WERI-Rb-1 (cell line): ENCODE measurements at regions not wholly inside any gene's neighbourhood (a gene's known extent, or its start where the extent isn't known, plus 50 kb on each side); places are given as distances from the start of the nearest gene placed in this dataset.

ENCODE experiments used
- DNase-seq: peaks from one replicate; pipeline ENCODE4 v3.0.0-alpha.2; 2020
- H3K27ac ChIP-seq: fragments of 250-450 bp; sonication (Bioruptor Pico); 2 replicates; pipeline ENCODE4 v1.5.1; 2020; ENCODE audit warnings: mild to moderate bottlenecking, moderate library complexity
- H3K27me3 ChIP-seq: fragments of 250-450 bp; sonication (Bioruptor Pico); 2 replicates; pipeline ENCODE4 v1.5.1; 2021; ENCODE audit warnings: mild to moderate bottlenecking, low read depth, moderate library complexity; ENCODE audit not compliant: insufficient read depth, severe bottlenecking
- H3K36me3 ChIP-seq: fragments of 250-450 bp; sonication (Bioruptor Pico); 2 replicates; pipeline ENCODE4 v1.5.1; 2020; ENCODE audit warnings: mild to moderate bottlenecking, moderate library complexity
- H3K4me3 ChIP-seq: 2 replicates; pipeline ENCODE4 v1.5.1; 2011; ENCODE audit warnings: low read depth, mild to moderate bottlenecking, control low read depth, low read length
- H3K9me3 ChIP-seq: fragments of 250-450 bp; sonication (Bioruptor Pico); 2 replicates; pipeline ENCODE4 v1.5.1; 2021; ENCODE audit warnings: mild to moderate bottlenecking, moderate library complexity; ENCODE audit not compliant: severe bottlenecking
- CTCF ChIP-seq: IDR thresholded peaks from 2 replicates; pipeline ENCODE4 v1.5.1; 2011; ENCODE audit warnings: low read depth, mild to moderate bottlenecking, control low read depth, inconsistent platforms, low read length

- H3K27me3 ChIP-seq, result no peaks in the 10 kb centered on the region
- H3K9me3 ChIP-seq, result no peaks in the 10 kb centered on the region
- peak; percentile 33; the same call in 1 of the 2 replicates for TF ChIP-seq CTCF
- no peak overlapping the region for H3K4me3 ChIP-seq
- no peaks in the 10 kb centered on the region for H3K36me3 ChIP-seq
- no peak overlapping the region for H3K27ac ChIP-seq
- peak; percentile 2 for DNase-seq
Observed at GRCh38 chr18:65091744-65092329, 659.0 kb upstream of the CDH7 start.

GRCh38 chr18:65082907-65083306 is 667.9 kb upstream of the CDH7 start:
- no peak for TF ChIP-seq CTCF
- no peak overlapping the region for H3K27ac ChIP-seq
- H3K4me3 ChIP-seq, result no peak overlapping the region
- no peaks in the 10 kb centered on the region for H3K9me3 ChIP-seq
- no peaks in the 10 kb centered on the region for H3K36me3 ChIP-seq
- DNase-seq, result no peak
- no peaks in the 10 kb centered on the region for H3K27me3 ChIP-seq

GRCh38 chr18:65081786-65082185 is 669.0 kb upstream of the CDH7 start:
- no peak for TF ChIP-seq CTCF
- DNase-seq, result no peak
- Histone ChIP-seq H3K9me3 (no peaks in the 10 kb centered on the region), H3K4me3 (no peak overlapping the region), H3K27me3 (no peaks in the 10 kb centered on the region), H3K36me3 (no peaks in the 10 kb centered on the region), H3K27ac (no peak overlapping the region)

DNA sequence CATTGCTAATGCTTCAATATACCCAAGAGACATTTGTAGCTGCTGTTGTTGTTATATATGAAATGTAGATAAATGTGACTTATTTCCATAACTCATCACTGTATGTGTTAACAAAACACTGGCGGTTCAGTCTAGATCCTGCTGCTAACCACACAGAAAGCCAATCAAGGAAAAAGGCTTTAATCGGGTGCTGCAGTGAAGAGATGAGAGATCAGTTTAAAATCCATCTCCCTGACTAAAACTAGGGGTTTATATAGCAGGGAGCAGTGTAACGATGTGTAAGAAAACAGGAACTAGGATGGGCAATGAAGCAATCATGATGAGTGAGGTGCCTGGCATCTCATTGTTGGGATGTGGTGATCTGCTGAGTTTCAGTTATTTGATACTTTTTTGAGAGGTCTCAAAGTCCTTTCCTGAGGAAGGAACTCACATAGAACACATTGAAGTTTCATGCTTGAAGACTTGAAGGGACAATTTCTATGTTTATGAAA is 677.7 kb upstream of the CDH7 start:
- Histone ChIP-seq H3K4me3 (no peak overlapping the region), H3K9me3 (no peaks in the 10 kb centered on the region), H3K27me3 (no peaks in the 10 kb centered on the region), H3K36me3 (no peaks in the 10 kb centered on the region), H3K27ac (no peak overlapping the region)
- no peak for DNase-seq
- TF ChIP-seq CTCF, result no peak

DNA sequence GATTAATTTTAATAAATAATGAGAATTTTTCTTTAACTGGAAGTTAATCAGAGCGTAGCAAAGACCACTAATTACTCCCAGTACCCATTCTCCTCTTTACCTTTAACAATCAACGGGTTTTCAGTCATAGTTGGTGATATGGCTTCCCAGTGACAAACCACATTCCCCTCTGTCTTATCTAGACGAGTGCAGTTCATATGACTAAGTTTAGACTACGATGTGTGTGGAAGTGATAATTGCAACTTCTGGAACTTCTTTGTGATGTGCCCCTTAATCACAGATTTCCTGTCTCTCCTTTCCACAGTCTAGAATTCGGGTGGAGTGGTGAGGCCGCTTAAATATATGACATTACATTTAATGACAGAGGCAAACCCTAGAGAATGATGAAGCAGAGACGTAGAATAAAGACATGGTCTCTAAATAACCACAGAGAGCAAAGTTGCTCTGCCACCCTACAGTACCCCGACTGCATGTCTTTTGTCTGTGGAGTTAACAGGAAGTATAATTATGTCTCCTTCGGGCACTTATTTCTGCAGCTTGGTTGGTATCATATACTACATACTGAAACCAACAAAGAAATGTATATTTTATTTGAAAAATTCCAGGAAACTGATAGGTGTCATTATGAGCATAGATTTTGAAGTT is 693.3 kb upstream of the CDH7 start:
- Histone ChIP-seq H3K27ac (no peak overlapping the region), H3K9me3 (no peaks in the 10 kb centered on the region), H3K4me3 (no peak overlapping the region), H3K36me3 (no peaks in the 10 kb centered on the region), H3K27me3 (no peaks in the 10 kb centered on the region)
- no peak for TF ChIP-seq CTCF
- no peak for DNase-seq
